ENCODE measurements at regions not wholly inside any gene's neighbourhood (a gene's known extent, or its start where the extent isn't known, plus 50 kb on each side); places are given as distances from the start of the nearest gene placed in this dataset.
"Not testable (repeated sequence)": the region's sequence is repeated elsewhere in the genome, so short reads cannot be mapped to it uniquely, and the experiment has no call there.

GRCh38 chr5:179453616-179454015 is 96.7 kb upstream of the RUFY1 start:
- H3K4me1 ChIP-seq = no peaks in the 10 kb centered on the region
- H3K36me3 ChIP-seq = no peaks in the 10 kb centered on the region
- H3K27me3 ChIP-seq = no peaks in the 10 kb centered on the region
- no peak overlapping the region for H3K4me3 ChIP-seq (ENCODE audit: low read depth, low read length)
- H3K9me3 ChIP-seq = 0 out of 2 replicates have a peak, but pooled peaks cover 3% of the 10 kb centered on the region
- no peak for TF ChIP-seq CTCF (IDR thresholded peaks at IDR 0.05; ENCODE audit: low read depth, low read length)
- no peak for DNase-seq

DNA sequence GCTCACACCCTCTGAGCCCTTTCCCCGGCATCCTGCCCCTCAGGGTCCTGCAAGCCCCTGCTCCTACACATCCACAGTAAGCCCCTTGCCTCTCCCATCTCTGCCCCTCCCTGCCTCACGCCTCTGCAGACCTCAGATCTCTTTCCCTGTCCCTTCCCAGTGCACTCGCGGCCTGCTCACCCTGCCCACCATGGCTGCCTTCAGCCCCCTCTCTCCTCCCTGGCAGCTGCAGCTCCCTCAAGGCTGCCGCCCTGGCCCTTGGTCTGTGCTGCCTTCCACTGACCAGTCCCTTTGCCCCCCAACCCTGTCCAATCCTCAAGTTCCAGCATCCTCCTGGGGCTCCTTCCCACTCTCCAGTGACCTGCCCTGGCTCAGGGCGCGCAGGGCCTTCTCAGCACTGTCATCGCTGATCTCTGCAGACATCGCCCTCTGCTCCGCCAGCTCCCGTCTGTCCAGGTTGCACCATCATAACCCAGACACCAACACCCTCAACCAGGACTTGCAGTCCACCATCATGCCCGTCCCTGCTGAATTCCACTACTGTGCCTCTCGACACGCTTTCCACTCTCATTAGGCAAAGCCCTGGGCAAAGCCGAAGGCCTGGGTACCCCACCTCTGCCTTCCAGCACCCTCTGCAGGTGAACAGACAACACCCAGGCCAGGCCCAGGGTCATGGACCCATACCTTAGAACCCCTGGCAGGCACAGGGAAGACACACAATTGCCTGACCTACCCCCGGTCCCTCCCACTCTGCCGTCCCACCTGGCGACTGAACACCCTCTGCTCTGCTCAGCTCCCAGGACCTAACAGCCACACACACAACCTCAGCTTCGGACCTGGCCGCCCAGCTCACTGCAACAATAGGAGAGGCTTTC is 97.8 kb upstream of the RUFY1 start:
- Histone ChIP-seq H3K4me3 (ENCODE audit: low read depth, low read length) (no peak overlapping the region), H3K9me3 (0 out of 2 replicates have a peak, but pooled peaks cover 3% of the 10 kb centered on the region), H3K36me3 (no peaks in the 10 kb centered on the region), H3K4me1 (no peaks in the 10 kb centered on the region), H3K27me3 (no peaks in the 10 kb centered on the region)
- DNase-seq = no peak
- TF ChIP-seq CTCF (IDR thresholded peaks at IDR 0.05; ENCODE audit: low read depth, low read length) = no peak

DNA sequence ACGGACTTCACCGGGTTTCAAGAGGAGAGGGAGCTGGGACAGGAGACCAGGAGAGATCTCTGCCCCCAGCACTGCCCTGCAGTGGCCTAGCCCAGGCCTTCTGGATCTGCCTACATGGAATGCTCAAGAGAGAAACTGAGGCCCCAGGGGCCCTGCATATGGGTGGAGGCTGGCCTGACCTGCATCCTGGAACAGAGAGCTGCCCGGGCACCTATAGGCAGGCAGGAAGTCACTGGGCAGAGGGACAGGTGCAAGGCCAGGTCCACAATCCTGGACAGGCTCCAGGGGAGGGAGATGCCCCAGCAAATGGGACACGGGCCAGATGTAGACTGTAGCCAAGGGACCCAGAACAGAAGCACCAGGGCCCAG is 98.5 kb upstream of the RUFY1 start:
- no peaks in the 10 kb centered on the region for H3K36me3 ChIP-seq
- H3K27me3 ChIP-seq = no peaks in the 10 kb centered on the region
- no peaks in the 10 kb centered on the region for H3K4me1 ChIP-seq
- 0 out of 2 replicates have a peak, but pooled peaks cover 3% of the 10 kb centered on the region for H3K9me3 ChIP-seq
- no peak overlapping the region for H3K4me3 ChIP-seq (ENCODE audit: low read depth, low read length)
- TF ChIP-seq CTCF (IDR thresholded peaks at IDR 0.05; ENCODE audit: low read depth, low read length) = no peak
- DNase-seq = no peak

DNA sequence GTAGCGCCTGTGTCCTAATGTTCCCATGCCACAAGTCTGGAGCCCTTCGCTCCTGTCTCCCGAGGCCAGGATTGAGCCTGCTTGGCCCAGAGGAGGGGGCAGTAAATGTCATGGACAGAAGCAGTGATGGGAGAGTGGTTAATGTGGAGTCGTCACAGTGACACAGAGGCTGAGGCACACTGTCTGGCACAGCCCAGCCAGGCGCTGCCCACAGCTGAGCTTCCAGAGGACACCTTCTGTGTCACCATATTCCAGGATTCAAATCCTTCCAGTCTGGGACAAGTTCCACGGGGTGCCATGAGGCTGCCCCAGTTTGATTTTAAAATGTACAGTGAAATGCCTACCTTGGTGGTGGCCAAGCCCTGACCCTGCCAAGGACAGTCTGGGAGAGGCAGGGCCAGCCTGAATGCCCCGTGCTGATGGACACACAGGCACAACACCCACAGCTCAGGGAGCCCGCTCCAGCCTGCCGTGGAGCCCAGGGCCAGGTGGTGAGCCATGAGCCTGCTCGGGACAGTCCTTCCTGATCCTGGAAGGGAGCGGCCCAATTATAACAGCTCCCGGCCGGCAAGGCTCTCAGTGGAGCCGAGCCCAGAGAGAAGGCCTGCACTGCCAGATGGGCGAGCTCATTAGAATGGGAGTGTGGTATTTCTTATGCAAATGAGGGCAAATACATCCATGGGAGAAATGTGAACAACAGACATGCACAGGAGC is 99.1 kb upstream of the RUFY1 start:
- Histone ChIP-seq H3K4me3 (ENCODE audit: low read depth, low read length) (no peak overlapping the region), H3K9me3 (0 out of 2 replicates have a peak, but pooled peaks cover 3% of the 10 kb centered on the region), H3K36me3 (no peaks in the 10 kb centered on the region), H3K4me1 (no peaks in the 10 kb centered on the region), H3K27me3 (no peaks in the 10 kb centered on the region)
- DNase-seq = no peak
- no peak for TF ChIP-seq CTCF (IDR thresholded peaks at IDR 0.05; ENCODE audit: low read depth, low read length)

GRCh38 chr5:179449950-179450349 is 100.4 kb upstream of the RUFY1 start:
- H3K4me3 ChIP-seq (ENCODE audit: low read depth, low read length); H3K9me3 ChIP-seq; H3K36me3 ChIP-seq; DNase-seq; H3K27me3 ChIP-seq; H3K4me1 ChIP-seq: not testable (repeated sequence)

DNA sequence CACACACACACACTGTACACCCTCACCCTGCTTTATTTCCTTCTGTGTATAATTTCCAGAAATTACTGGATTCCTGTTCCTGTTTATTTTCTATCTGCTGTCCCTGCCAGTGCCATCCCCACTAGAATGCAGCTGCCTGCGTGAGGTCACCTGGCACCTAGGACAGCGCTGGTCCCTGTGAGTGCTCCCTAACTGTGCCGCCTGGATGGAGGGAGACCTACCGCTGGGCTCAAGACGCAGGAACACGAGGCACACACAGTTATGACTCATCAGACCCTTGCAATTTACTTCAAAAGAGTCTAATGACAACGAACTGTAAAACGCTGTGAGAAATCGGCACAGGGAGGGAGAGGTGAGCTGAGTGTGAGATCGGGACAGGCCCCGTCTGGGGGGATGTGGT is 102.1 kb upstream of the RUFY1 start:
- DNase-seq; H3K27me3 ChIP-seq; H3K9me3 ChIP-seq; H3K36me3 ChIP-seq; H3K4me1 ChIP-seq; H3K4me3 ChIP-seq (ENCODE audit: low read depth, low read length): not testable (repeated sequence)

DNA sequence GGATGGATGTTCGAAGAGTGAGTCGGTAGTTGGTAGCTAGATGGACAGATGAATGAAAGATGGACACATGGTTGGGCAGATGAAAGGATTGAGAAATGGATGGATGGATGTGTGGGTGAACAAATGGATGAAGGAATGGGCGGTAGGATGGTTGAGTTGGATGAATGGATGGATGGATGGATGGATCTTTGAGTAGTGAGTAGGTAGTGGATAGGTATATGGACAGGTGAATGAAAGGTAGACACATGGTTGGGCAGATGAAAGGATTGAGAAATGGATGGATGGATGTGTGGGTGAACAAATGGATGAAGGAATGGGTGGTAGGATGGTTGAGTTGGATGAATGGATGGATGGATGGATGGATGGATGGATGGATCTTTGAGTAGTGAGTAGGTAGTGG is 97.0 kb upstream of the ADAMTS2 start:
- not testable (repeated sequence) for H3K4me3 ChIP-seq (ENCODE audit: low read depth, low read length); H3K36me3 ChIP-seq
- H3K27me3 ChIP-seq = peaks cover 29% of the 10 kb centered on the region

More for the DNA sequence above, 97.0 kb upstream of the ADAMTS2 start:
- not testable (repeated sequence) for DNase-seq
- Histone ChIP-seq H3K9me3 (peaks cover 11% of the 10 kb centered on the region; the same call in 1 of the 2 replicates), H3K4me1 (peaks cover 13% of the 10 kb centered on the region)
